ENCODE measurements at regions not wholly inside any gene's neighbourhood (a gene's known extent, or its start where the extent isn't known, plus 50 kb on each side); places are given as distances from the start of the nearest gene placed in this dataset.
"Not testable (repeated sequence)": the region's sequence is repeated elsewhere in the genome, so short reads cannot be mapped to it uniquely, and the experiment has no call there.

DNA sequence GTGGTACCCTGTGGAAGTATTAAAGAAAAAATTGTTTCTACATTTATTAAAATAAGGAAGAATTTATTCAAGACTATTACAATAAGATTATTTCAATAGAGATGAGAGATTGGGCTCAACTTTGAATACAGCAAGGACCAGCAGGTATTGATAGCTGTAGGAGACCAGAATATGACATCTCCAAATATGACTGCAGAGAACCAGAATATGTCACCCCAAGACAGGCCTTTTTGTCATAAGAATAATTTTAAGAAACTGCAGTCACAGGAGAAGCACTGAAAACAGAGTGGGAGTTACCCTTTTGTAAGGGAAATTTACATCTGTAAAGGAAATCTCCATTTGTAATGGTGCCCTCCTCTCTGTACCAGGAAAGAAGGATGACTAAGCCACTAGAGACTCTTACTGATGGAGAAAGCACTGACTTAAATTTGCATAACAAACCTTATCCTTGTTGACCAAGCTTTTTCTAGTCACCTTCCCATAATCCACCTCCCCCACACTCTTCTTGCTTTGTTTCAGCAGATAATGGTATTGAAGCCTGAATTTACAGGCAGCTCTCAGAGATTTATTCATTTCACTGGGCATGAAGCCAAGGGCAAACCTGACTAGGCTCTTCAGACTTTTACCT, 145.1 kb upstream of the RMP24 start:
- no peak for DNase-seq

DNA sequence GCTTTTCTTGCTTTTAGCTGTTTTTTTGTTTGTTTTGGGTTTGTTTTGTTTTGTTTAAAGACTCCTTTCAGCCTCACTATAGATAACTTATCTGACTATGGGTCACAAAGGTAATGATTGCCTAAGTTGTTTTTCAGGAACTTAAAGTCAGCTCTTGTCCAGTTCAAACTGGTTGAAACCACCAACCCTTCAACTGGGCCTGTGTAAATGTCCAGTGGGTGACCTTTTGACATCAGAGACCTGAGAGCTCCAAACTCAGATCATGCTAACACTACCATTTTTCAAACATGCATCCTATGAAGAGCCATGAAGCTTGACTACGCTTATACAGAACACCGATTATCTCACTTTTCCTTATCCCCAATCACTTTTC, 144.6 kb upstream of the RMP24 start:
- DNase-seq, result no peak

DNA sequence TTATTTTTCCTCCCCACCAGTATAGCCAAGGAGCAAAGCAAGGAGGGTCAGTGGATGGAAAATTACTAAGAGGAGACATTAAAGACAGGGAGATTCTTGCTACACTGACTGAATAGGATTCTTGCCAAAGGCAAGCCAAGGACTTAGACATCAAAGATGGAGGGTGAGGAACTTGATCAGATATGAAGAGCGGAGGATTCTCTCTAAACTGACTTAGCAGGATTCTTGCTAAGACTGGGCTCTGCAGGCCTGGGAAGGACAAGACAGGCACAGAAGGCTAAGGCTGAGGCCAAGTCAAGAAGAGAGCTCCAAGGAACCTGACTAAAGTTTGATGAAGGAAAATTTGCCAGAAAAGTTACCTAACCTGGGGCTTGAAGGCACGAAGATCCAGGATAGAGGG, 143.9 kb upstream of the RMP24 start:
- no peak for DNase-seq

DNA sequence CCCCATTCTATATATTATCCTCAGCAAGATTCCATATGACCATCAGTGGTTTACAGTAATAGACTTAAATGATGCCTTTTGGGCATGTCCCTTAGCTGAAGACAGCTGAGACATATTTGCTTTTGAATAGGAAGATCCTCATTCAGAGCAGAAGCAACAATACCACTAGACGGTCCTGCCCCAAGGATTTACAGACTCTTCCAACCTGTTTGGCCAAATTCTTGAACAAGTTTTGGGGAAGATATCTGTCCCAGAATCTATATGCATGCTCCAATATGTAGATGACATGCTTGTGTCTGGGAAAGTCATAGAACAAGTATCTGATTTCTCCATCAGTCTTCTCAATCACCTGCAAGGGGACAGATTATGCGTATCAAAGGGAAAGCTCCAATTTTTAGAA, 137.1 kb upstream of the RMP24 start:
- DNase-seq, result no peak

GRCh38 chr18:35835833-35836232, 136.6 kb upstream of the RMP24 start:
- DNase-seq, result no peak

- DNase-seq, result no peak
Measured at GRCh38 chr18:35836932-35837331, 135.5 kb upstream of the RMP24 start.

DNA sequence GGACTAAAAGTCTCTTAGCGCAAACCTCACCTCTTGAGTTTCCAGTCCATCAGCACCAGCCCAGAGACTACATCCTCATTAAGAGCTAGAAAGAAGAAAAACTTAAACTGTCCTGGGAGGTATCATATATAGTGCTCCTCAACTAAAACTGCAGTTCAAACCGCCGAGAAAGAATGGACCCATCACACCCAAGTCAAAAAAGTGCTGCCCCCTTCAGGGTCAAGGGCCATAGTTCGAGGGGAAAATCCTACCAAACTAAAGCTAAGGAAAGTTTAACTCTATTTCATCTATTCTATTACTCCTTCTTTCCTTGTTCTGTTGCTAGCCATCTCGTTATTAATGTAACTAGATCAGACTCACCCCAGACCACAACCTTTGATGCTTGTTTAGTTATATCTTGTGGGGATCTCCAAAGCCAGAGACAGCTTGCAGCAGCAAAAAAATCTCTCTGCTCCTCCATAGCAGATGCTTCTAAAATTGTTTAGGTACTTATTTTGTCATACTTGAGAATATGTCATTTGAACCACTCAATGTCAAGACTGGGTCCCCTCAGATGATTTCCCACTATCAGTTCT, 134.5 kb upstream of the RMP24 start:
- no peak for DNase-seq

- DNase-seq, result no peak
Measured at GRCh38 chr18:35841283-35841682, 131.2 kb upstream of the RMP24 start.

DNA sequence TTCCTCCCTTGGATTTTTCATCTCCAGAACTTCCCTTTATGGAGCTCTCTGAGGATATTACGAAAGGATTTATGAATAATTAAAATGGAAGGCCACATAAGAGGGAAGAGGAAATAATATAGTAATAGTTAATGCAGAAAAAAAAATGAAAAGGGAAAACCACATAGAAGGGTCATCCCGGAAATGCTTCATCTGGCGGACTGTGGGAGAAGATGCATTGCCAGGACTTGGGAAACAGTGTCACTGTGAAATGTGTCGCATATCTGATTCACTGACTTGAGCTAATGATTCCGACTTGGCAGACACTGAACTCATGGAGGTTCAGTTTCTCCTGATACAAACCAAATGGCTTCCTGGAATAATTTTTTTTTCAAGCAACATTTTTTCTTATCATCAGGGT, 129.9 kb upstream of the RMP24 start:
- no peak for DNase-seq

DNA sequence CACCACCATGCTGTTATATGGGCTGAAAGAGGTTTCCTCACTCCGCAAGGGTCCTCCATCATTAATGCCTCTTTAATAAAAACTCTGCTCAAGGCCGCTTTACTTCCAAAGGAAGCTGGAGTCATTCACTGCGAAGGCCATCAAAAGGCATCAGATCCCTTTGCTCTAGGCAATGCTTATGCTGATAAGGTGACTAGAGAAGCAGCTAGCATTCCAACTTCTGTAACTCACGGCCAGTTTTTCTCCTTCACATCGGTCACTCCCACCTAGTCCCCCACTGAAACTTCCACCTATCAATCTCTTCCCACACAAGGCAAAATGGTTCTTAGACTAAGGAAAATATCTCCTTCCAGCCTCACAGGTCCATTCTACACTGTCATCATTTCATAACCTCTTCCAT, 124.2 kb upstream of the RMP24 start:
- not testable (repeated sequence) for DNase-seq

GRCh38 chr18:35849241-35849640, 123.2 kb upstream of the RMP24 start:
- not testable (repeated sequence) for DNase-seq

GRCh38 chr18:35851286-35851970, 121.1 kb upstream of the RMP24 start:
- no peak for DNase-seq

- no peak for DNase-seq
Measured at GRCh38 chr18:35852786-35853185, 119.7 kb upstream of the RMP24 start.

- no peak for DNase-seq
Measured at GRCh38 chr18:35854095-35854494, 118.4 kb upstream of the RMP24 start.

GRCh38 chr18:35856178-35856577, 116.3 kb upstream of the RMP24 start:
- DNase-seq, result no peak

GRCh38 chr18:35856721-35857120, 115.8 kb upstream of the RMP24 start:
- not testable (repeated sequence) for DNase-seq

- not testable (repeated sequence) for DNase-seq
Measured at GRCh38 chr18:35857581-35857980, 114.9 kb upstream of the RMP24 start.

GRCh38 chr18:35861367-35862118, 110.9 kb upstream of the RMP24 start:
- DNase-seq, result no peak

GRCh38 chr18:35862119-35862640, 110.3 kb upstream of the RMP24 start:
- no peak for DNase-seq

- no peak for DNase-seq
Measured at GRCh38 chr18:35864916-35865315, 107.6 kb upstream of the RMP24 start.

DNA sequence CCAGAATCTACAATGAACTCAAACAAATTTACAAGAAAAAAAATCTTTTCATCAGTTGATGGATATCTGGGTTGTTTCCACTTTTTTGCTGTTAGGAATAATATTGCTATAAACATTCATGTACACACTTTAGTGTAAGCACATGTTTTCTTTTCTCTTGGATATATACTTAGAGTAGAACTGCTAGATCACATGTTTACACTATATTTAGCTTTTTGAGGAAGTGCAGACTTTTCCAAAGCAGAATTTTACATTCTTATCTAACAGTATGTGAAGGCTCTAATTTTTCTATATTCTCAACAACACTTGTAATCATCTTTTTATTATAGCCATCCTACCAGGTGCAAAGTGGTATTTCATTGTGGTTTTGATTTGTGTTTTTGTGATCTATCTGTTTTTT, 103.6 kb upstream of the RMP24 start:
- DNase-seq, result no peak

DNA sequence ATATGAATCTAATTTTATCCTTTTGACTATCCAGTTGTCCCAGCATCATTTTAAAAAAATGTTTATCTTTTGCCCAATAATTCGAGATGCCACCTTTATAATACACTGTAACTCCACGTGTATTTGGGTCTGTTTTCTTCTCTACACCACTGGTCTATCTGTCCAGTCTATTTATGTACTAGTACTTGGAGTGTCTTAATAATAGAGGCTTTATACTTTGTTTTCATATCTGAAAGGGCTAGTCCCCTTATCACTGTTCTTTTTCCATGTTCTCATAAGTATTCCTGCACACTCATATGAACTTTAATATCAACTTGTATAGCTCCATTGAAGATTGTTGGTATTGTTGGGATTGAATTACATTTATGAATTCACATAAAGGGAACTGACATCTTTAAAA, 101.1 kb upstream of the RMP24 start:
- DNase-seq, result no peak

DNA sequence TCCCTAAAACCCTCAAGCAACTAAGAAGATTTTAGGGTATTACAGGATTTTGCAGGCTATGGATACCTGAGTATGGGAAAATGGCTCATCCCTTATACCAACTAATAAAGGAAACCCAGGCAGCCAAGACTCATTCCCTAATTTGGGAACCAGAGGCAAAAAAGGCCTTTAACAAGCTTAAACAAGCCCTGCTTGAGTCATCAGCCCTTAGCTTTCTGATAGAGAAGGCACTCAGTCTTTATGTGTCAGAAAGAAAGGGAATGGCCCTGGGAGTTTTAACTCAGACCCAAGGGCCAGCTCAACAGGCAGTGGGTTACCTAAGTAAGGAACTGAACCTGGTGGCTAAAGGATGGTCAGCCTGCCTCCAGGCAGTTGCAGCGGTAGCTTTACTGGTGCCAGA, 96.9 kb upstream of the RMP24 start:
- no peak for DNase-seq

DNA sequence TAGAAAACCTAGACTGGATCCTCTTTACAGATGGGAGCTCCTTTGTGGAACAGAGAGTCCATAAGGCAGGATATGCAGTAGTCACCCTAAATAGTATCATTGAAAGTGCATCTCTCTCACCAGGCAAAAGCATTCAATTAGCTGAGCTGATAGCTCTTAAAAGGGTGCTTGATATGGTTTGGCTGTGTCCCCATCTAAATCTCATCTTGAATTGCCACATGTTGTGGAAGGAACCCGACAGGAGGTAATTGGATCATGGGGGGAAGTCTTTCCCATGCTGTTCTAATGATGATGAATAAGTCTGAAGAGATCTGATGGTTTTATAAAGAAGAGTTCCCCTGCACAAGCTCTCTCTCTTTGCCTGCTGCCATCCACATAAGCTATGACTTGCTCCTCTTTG, 96.2 kb upstream of the RMP24 start:
- no peak for DNase-seq
